ENCODE measurements at regions not wholly inside any gene's neighbourhood (a gene's known extent, or its start where the extent isn't known, plus 50 kb on each side); places are given as distances from the start of the nearest gene placed in this dataset.

- TF ChIP-seq CTCF (conservative IDR thresholded peaks at IDR 0.05), result no peak
- no peak for TF ChIP-seq ZFX (IDR thresholded peaks at IDR 0.05)
Observed at GRCh38 chr18:47606526-47606925, 323.9 kb downstream of the SMAD2 start.
